Gastrocnemius medialis (tissue), 4 donors: ENCODE measurements at regions not wholly inside any gene's neighbourhood (a gene's known extent, or its start where the extent isn't known, plus 50 kb on each side); places are given as distances from the start of the nearest gene placed in this dataset.

ENCODE experiments used
- ATAC-seq, 2 donors: fragments of 150-250 bp; one replicate each; pipeline ENCODE4 v1.9.1; 2016
- DNase-seq, 2 donors: peaks; one replicate each; pipeline ENCODE4 v3.0.0-alpha.2; 2019
- H3K27ac ChIP-seq, 4 donors: fragments of 200-600 bp; sonication (generic); 1 replicate in 1 of 4; 2 replicates in 3 of 4; pipeline ENCODE4 v1.5.1; 2016 to 2018; ENCODE audit warnings: mild to moderate bottlenecking in 2 of 4, moderate library complexity in 1 of 4
- H3K27me3 ChIP-seq, 3 donors: fragments of 200-600 bp; sonication (generic) in 2 of 3; 1 replicate in 1 of 3; 2 replicates in 2 of 3; pipeline versions ENCODE4 v1.5.1 to v1.6.0; 2016 to 2019; ENCODE audit warnings: mild to moderate bottlenecking in 1 of 3, moderate library complexity in 1 of 3
- H3K36me3 ChIP-seq, 2 donors: fragments of 200-600 bp; sonication (generic) in 1 of 2; one replicate each; pipeline ENCODE4 v1.5.1; 2017 to 2018
- H3K4me1 ChIP-seq, 2 donors: fragments of 200-600 bp; sonication (generic) in 1 of 2; one replicate each; pipeline ENCODE4 v1.5.1; 2016 to 2017; ENCODE audit warnings: mild to moderate bottlenecking in 2 of 2
- H3K4me3 ChIP-seq, 4 donors: fragments of 200-600 bp; sonication (generic) in 3 of 4; 1 replicate in 1 of 4; 2 replicates in 3 of 4; pipeline ENCODE4 v1.5.1; 2016 to 2019; ENCODE audit warnings: mild to moderate bottlenecking in 2 of 4
- H3K9me3 ChIP-seq, 3 donors: fragments of 200-600 bp; sonication (generic) in 2 of 3; 1 replicate in 1 of 3; 2 replicates in 2 of 3; pipeline ENCODE4 v1.5.1; 2016 to 2019
- POLR2A ChIP-seq, 2 donors: fragments of 450-650 bp; IDR thresholded peaks; one replicate each; pipeline ENCODE4 v1.6.1; 2017; ENCODE audit warnings: antibody characterized with exemption in 2 of 2, mild to moderate bottlenecking in 2 of 2, moderate library complexity in 2 of 2
- in situ Hi-C, 4 donors: fragments of 200-750 bp; cut with MboI; loops; one replicate each; pipeline versions ENCODE4 v1.15.0 to v1.8.0; 2017; ENCODE audit warnings: low sequenced_read_pairs in 4 of 4
- intact Hi-C: fragments of 100-400 bp; cut with DNase I; formaldehyde crosslinking; loops from one replicate; pipeline ENCODE4 v1.15.1; 2023; ENCODE audit warnings: low total_unique reads
- TF ChIP-seq, protein P1 (sequence below), 5 experiments: fragments of 450-650 bp in 3 of 5; fragments of 200-600 bp in 2 of 5; sonication (generic) in 2 of 5; IDR thresholded peaks in 4 of 5; conservative IDR thresholded peaks in 1 of 5; 1 replicate in 4 of 5; 2 replicates in 1 of 5; pipeline ENCODE4 v1.5.1; 2016 to 2019; ENCODE audit warnings: antibody characterized with exemption in 5 of 5, mild to moderate bottlenecking in 3 of 5, moderate library complexity in 3 of 5

DNA sequence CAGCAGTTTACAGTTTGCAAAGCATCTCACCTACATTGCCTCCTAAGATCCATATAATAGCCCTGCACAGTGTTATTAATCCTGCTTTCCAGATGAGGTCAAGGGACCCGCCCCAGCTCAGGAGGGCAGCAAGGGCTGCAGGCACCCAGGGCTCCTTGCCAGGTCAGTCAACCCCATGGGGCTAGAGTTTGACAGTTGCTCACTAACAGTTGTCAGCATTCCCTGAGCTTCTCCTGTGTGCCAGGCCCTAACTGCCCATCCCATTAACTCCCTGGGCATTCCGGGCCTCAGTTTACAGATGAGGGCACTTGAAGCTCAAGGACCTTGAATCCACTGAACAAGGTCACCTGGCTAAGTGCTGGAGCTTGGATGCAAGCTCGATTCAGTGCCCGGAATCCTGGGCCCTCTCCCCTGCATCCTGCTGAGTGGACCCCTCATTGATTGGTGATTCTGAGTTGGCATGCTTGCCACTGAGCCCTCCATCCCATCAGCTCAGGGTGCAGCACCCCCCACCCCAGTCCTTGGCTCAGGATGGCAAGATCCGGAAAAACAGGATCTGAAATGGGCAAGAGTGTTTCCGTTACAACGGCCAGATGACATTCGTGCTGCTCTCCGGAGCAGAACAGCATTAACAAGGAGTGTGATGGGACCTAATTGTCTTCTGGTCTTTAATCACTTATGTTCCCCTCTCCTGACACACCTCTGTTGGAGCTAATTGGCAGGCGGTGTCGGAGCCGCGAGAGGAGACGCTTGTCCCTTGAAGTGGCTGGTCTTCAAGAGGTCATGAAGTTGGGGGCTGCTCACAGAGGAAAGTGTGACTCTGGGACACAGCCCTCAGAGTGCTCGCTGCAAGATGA is 87.4 kb upstream of the SHISAL1 start:
- Histone ChIP-seq H3K36me3 (no peaks in the 10 kb centered on the region), H3K9me3 (no peaks in the 10 kb centered on the region), H3K4me3 (no peak overlapping the region), H3K27me3 (peaks cover 0 to 4% (median 0%) of the 10 kb centered on the region in 3 donors), H3K4me1 (no peaks in the 10 kb centered on the region), H3K27ac (no peak overlapping the region)
- ATAC-seq (no peak), DNase-seq (no peak)
- intact Hi-C loops = no loop called here
- in situ Hi-C loops = no loop called here
- TF ChIP-seq POLR2A (IDR thresholded peaks at IDR 0.05) = no peak
- TF ChIP-seq, protein P1, sequence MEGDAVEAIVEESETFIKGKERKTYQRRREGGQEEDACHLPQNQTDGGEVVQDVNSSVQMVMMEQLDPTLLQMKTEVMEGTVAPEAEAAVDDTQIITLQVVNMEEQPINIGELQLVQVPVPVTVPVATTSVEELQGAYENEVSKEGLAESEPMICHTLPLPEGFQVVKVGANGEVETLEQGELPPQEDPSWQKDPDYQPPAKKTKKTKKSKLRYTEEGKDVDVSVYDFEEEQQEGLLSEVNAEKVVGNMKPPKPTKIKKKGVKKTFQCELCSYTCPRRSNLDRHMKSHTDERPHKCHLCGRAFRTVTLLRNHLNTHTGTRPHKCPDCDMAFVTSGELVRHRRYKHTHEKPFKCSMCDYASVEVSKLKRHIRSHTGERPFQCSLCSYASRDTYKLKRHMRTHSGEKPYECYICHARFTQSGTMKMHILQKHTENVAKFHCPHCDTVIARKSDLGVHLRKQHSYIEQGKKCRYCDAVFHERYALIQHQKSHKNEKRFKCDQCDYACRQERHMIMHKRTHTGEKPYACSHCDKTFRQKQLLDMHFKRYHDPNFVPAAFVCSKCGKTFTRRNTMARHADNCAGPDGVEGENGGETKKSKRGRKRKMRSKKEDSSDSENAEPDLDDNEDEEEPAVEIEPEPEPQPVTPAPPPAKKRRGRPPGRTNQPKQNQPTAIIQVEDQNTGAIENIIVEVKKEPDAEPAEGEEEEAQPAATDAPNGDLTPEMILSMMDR (IDR thresholded peaks at IDR 0.05 in 4 of 5, conservative IDR thresholded peaks at IDR 0.05 in 1 of 5) = no peak

DNA sequence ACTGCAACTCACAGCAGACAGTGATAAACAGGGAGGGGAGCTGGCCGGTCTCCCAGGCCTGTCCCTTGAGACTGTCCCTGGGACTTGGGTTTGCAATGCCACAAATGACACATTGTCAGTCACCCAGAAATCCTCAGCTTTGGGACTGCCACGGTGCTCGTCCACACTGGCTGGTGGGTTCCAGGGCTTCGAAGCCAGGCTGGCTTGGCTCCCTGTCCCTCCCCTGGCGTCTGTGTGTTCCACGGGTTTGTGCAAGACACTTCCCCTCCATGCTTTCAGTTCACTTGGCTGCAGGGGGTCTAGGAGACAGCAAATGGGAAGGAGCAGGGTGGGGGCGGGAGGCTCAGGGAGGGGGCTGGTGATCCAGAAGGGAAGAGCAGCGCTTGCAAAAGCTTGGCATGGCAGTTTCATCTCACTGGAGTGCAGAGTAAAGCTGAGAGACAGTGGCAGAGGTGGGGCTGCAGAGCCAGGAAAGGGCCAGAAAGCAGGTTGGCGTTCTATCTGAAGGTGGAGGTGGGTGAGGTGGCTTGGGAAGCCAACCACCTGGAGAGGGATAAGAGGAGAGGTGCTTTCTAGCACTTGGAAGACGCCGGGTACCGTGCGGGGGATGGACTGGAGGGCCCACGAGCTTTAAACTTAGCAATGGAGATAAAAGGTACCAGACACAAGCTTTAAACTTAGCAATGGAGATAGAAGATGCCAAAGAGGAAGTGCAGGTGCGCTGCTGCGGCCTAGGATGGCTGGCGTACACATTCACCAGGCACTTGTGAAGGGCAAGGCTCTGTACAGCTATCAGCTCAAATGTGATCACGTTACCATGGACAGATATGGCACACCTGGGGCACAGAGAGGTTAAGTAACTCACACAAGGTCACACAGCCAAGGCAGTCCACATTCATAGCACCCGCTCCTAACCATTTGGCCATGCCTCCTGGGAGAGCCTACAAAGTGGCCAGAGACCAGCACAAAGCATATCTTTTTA is 86.4 kb upstream of the SHISAL1 start:
- in situ Hi-C loops (no loop called here), intact Hi-C loops (no loop called here)
- no peak overlapping the region for H3K27ac ChIP-seq
- H3K9me3 ChIP-seq = no peaks in the 10 kb centered on the region
- H3K36me3 ChIP-seq = no peaks in the 10 kb centered on the region
- no peak overlapping the region for H3K4me3 ChIP-seq
- TF ChIP-seq POLR2A (IDR thresholded peaks at IDR 0.05) = no peak
- TF ChIP-seq, protein P1 (IDR thresholded peaks at IDR 0.05 in 4 of 5, conservative IDR thresholded peaks at IDR 0.05 in 1 of 5) = no peak
- DNase-seq = no peak
- no peaks in the 10 kb centered on the region for H3K4me1 ChIP-seq
- no peak for ATAC-seq
- peaks cover 0 to 4% (median 0%) of the 10 kb centered on the region in 3 donors for H3K27me3 ChIP-seq

DNA sequence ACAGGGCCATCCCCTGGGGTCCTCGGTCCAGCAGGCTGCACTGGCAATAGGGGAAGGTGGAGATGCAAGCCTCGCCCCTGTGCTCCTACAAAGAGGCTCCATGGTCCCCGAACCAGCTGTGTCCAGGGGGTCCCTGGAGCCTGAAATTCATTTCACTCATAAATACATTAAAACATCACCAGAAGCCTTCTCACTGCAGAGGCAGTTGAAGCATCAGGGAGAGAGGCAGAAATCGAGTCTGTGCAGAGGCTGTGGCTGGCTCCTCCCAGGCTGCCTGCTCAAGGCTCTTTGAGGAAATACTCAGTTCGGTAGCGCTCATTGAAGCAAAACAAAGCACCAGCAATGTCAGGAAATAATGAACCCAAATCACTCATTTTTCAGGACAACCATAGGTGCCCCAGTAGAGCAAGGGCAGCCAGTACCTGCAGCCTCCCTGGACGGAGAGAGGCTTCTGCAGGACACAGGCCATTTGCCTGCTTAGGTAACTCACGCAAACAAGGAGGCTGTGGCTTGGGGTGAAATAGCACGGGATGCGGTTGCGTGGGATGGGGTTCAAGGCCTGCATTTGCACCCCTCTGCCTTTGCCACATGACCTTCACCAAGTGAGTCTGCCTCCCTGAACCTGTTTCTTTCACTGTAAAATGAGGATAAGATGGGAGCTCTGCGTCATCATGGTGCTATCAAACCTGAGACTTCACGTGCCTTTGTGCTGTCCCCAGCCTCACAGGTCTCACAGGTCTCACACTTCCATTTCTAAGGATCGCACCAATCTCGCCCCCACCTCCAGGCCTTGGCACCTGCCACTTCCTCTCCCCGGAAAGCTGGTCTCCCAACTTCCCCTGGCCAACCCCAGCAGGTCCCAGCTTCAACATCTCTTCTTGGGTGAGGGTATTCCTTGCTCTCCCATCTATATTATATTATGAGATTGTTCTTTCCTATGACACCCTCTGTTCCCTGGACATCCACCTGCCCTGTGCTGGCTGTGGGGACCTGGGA is 84.3 kb upstream of the SHISAL1 start:
- H3K27me3 ChIP-seq = peaks cover 0 to 4% (median 0%) of the 10 kb centered on the region in 3 donors
- no peaks in the 10 kb centered on the region for H3K9me3 ChIP-seq
- DNase-seq (no peak), ATAC-seq (no peak)
- intact Hi-C loops = no loop called here
- in situ Hi-C loops = no loop called here
- H3K36me3 ChIP-seq = no peaks in the 10 kb centered on the region
- H3K4me3 ChIP-seq = no peak overlapping the region
- no peak for TF ChIP-seq POLR2A (IDR thresholded peaks at IDR 0.05)
- TF ChIP-seq, protein P1 (IDR thresholded peaks at IDR 0.05 in 4 of 5, conservative IDR thresholded peaks at IDR 0.05 in 1 of 5) = no peak
- H3K27ac ChIP-seq = no peak overlapping the region
- H3K4me1 ChIP-seq = no peaks in the 10 kb centered on the region

DNA sequence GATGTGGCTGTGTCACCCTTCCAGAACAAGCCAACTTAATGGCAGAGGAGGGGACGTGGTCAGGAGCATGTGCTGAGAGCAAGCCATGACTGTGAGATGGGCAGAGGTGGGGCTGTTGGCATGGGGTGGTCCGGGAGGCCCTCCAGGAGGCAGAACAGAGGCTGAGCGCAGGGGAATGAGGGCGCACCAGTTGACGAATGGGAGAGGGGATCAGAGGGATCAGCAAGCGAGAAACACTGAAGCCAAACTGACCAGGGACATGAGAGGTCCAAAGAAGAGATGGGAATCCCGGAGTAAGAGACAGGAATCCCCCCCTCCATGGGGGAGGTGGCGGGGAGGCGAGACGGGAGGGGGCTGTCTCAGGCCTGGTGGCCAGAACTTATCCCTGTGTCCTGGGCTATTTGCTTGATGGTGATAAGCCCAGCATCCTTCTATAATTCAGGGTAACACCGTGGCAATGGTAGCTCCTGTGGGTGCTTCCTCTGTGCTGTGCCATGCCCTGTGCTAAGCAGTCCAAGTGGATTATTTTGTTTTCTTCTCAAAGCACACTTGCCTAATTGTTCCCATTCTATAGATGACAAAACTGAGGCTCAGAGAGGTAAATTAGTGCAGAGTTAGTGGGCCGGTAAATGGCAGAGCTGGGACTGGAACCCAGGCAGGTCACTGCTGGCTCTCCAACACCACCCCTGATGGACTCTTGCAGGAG is 83.4 kb upstream of the SHISAL1 start:
- no peak for ATAC-seq
- Histone ChIP-seq H3K4me3 (no peak overlapping the region), H3K27ac (no peak overlapping the region), H3K9me3 (no peaks in the 10 kb centered on the region), H3K4me1 (no peaks in the 10 kb centered on the region), H3K27me3 (peaks cover 0 to 4% (median 0%) of the 10 kb centered on the region in 3 donors), H3K36me3 (no peaks in the 10 kb centered on the region)
- intact Hi-C loops (no loop called here), in situ Hi-C loops (no loop called here)
- TF ChIP-seq POLR2A (IDR thresholded peaks at IDR 0.05) = no peak
- TF ChIP-seq, protein P1 (IDR thresholded peaks at IDR 0.05 in 4 of 5, conservative IDR thresholded peaks at IDR 0.05 in 1 of 5) = no peak
- DNase-seq = no peak
